IMR-90 (cell line): ENCODE measurements at regions not wholly inside any gene's neighbourhood (a gene's known extent, or its start where the extent isn't known, plus 50 kb on each side); places are given as distances from the start of the nearest gene placed in this dataset.

Source experiments
- ATAC-seq: fragments of 200-7000 bp; cut with Tn5 transposase; 2 replicates; pipeline ENCODE4 v1.9.1; 2020; ENCODE audit warnings: low read depth, mild to moderate bottlenecking, moderate library complexity
- BruUV-seq: library from RNA; stranded (reverse); fragments of 400-500 nt; replicated peaks from 2 replicates; lab custom pipeline; 2021; lab: Mats Ljungman, UMichigan
- CTCF ChIA-PET: fragments of 300-600 bp; formaldehyde crosslinking; extraction: SDS; loops from one replicate; lab custom pipeline; 2021; ENCODE audit warnings: antibody characterized with exemption; lab: Yijun Ruan, JAX
- POLR2A ChIA-PET: fragments of 300-600 bp; sonication (Branson Sonifier 250); formaldehyde crosslinking; loops from one replicate; lab custom pipeline; 2022; ENCODE audit warnings: antibody characterized with exemption; ENCODE audit not compliant: unreplicated experiment; lab: Charles Lee
- DNase-seq: peaks from one replicate; pipeline ENCODE4 v3.0.0; 2013
- H2AFZ ChIP-seq: replicated peaks from 2 replicates; pipeline ENCODE3; 2013; ENCODE audit warnings: low read length, mild to moderate bottlenecking; ENCODE audit not compliant: poor library complexity
- H2AK5ac ChIP-seq: 2 replicates; pipeline ENCODE4 v1.6.1; 2013; ENCODE audit warnings: low read depth, low read length, inconsistent platforms
- H2AK9ac ChIP-seq: replicated peaks from 2 replicates; pipeline ENCODE3; 2013; ENCODE audit warnings: mild to moderate bottlenecking, low read depth, low read length, moderate library complexity; ENCODE audit not compliant: poor library complexity
- H2BK120ac ChIP-seq: 2 replicates; pipeline ENCODE4 v1.6.1; 2013; ENCODE audit warnings: low read depth, low read length, inconsistent platforms
- H2BK15ac ChIP-seq: 3 replicates; pipeline ENCODE4 v1.6.1; 2013; ENCODE audit warnings: low read depth, low read length, inconsistent platforms
- H2BK20ac ChIP-seq: 2 replicates; pipeline ENCODE4 v1.6.1; 2013; ENCODE audit warnings: low read depth, mild to moderate bottlenecking, inconsistent platforms, low read length, moderate library complexity
- H2BK5ac ChIP-seq: 2 replicates; pipeline ENCODE4 v1.6.1; 2013; ENCODE audit warnings: mild to moderate bottlenecking, low read depth, low read length, inconsistent platforms; ENCODE audit not compliant: poor library complexity, severe bottlenecking
- H3K14ac ChIP-seq: replicated peaks from 2 replicates; pipeline ENCODE4 v1.6.1; 2013; ENCODE audit warnings: low read depth, low read length, inconsistent platforms
- H3K18ac ChIP-seq: 2 replicates; pipeline ENCODE4 v1.6.1; 2013; ENCODE audit warnings: low read depth, low read length, control low read depth
- H3K23ac ChIP-seq: 2 replicates; pipeline ENCODE4 v1.6.1; 2013; ENCODE audit warnings: low read depth, low read length, inconsistent platforms
- H3K27ac ChIP-seq: 2 replicates; pipeline ENCODE4 v1.5.1; 2013; ENCODE audit warnings: mild to moderate bottlenecking, control low read depth, low read length; ENCODE audit not compliant: insufficient read depth
- H3K27me3 ChIP-seq: 2 replicates; pipeline ENCODE4 v1.6.1; 2013; ENCODE audit warnings: low read length; ENCODE audit not compliant: control insufficient read depth, insufficient read depth
- H3K36me3 ChIP-seq: 2 replicates; pipeline ENCODE4 v1.6.1; 2013; ENCODE audit warnings: low read length, mixed read lengths; ENCODE audit not compliant: control insufficient read depth, insufficient read depth
- H3K4ac ChIP-seq: 2 replicates; pipeline ENCODE4 v1.6.1; 2013; ENCODE audit warnings: low read depth, low read length, inconsistent platforms
- H3K4me1 ChIP-seq: 2 replicates; pipeline ENCODE4 v1.6.1; 2013; ENCODE audit warnings: low read length, mixed read lengths; ENCODE audit not compliant: control insufficient read depth, insufficient read depth
- H3K4me2 ChIP-seq: 2 replicates; pipeline ENCODE4 v1.6.1; 2013; ENCODE audit warnings: low read depth, mild to moderate bottlenecking, control low read depth, low read length, moderate library complexity
- H3K4me3 ChIP-seq: 2 replicates; pipeline ENCODE4 v1.5.1; 2013; ENCODE audit warnings: low read depth, mild to moderate bottlenecking, control low read depth, low read length, moderate library complexity; ENCODE audit not compliant: insufficient read depth
- H3K56ac ChIP-seq: 2 replicates; pipeline ENCODE4 v1.6.1; 2013; ENCODE audit warnings: low read length, inconsistent platforms; ENCODE audit not compliant: insufficient read depth; ENCODE audit errors: extremely low read depth
- H3K79me1 ChIP-seq, 2 experiments: 2 replicates each; pipeline ENCODE4 v1.6.1; 2013; ENCODE audit warnings: low read length in 2 of 2, inconsistent platforms in 1 of 2, low read depth in 1 of 2
- H3K9ac ChIP-seq: 2 replicates; pipeline ENCODE4 v1.6.1; 2013; ENCODE audit warnings: low read depth, low read length, control low read depth
- H3K9me1 ChIP-seq: 2 replicates; pipeline ENCODE4 v1.6.1; 2013; ENCODE audit warnings: low read length, inconsistent platforms; ENCODE audit not compliant: insufficient read depth
- H3K9me3 ChIP-seq: 2 replicates; pipeline ENCODE4 v1.6.1; 2013; ENCODE audit warnings: low read length; ENCODE audit not compliant: control insufficient read depth, insufficient read depth
- H4K20me1 ChIP-seq: 2 replicates; pipeline ENCODE4 v1.6.1; 2013; ENCODE audit warnings: low read length, inconsistent platforms; ENCODE audit not compliant: insufficient read depth
- H4K5ac ChIP-seq: 2 replicates; pipeline ENCODE4 v1.6.1; 2013; ENCODE audit warnings: mild to moderate bottlenecking, low read depth, low read length, control low read depth
- H4K8ac ChIP-seq, 2 experiments: 2 replicates each; pipeline ENCODE4 v1.6.1; 2013; ENCODE audit warnings: low read depth in 2 of 2, low read length in 2 of 2, control low read depth in 1 of 2, inconsistent platforms in 1 of 2
- H4K91ac ChIP-seq: 2 replicates; pipeline ENCODE4 v1.6.1; 2013; ENCODE audit warnings: low read depth, low read length, inconsistent platforms; ENCODE audit not compliant: insufficient read depth
- BHLHE40 ChIP-seq: fragments of 150-350 bp; IDR thresholded peaks from 2 replicates; pipeline ENCODE4 v1.6.1; 2016; ENCODE audit warnings: mild to moderate bottlenecking, low read depth, low read length
- CEBPB ChIP-seq: IDR thresholded peaks from 2 replicates; pipeline ENCODE4 v1.6.1; 2012; ENCODE audit warnings: low read depth, low read length, improper control_type of control experiment
- CTCF ChIP-seq: conservative IDR thresholded peaks from 2 replicates; pipeline ENCODE4 v1.5.1; 2012; ENCODE audit warnings: mild to moderate bottlenecking, low read depth, low read length, improper control_type of control experiment
- FOS ChIP-seq: fragments of 150-350 bp; IDR thresholded peaks from 2 replicates; pipeline ENCODE4 v1.6.1; 2016; ENCODE audit warnings: low read depth, low read length
- POLR2A ChIP-seq: IDR thresholded peaks from 2 replicates; pipeline ENCODE4 v1.6.1; 2012; ENCODE audit warnings: mild to moderate bottlenecking, low read depth, low read length
- WGBS, 2 experiments: methylation state at CpG; one replicate each; pipeline versions ENCODE4 v1.1.5 to v1.1.7; 2013; ENCODE audit warnings: missing lambda C conversion rate in 2 of 2; ENCODE audit not compliant: insufficient read length in 1 of 2; ENCODE audit errors: extremely low coverage in 2 of 2; 5-methylcytosine and 5-hydroxymethylcytosine counted together
- dilution Hi-C: fragments of 300-500 bp; cut with HindIII; formaldehyde crosslinking; loops from one replicate; pipeline ENCODE4 v1.14.3; 2018; ENCODE audit warnings: low sequenced_read_pairs; ENCODE audit not compliant: unreplicated experiment
- in situ Hi-C: fragments of 300-500 bp; cut with MboI; formaldehyde crosslinking; loops from 3 replicates; pipeline ENCODE4 v1.14.3; 2019; ENCODE audit warnings: low sequenced_read_pairs, inconsistent platforms, mixed read lengths
- intact Hi-C: fragments of 100-400 bp; cut with micrococcal nuclease; formaldehyde crosslinking; loops from 2 replicates; pipeline ENCODE4 v1.10.0; 2022

- no peak overlapping the region for H3K4me2 ChIP-seq
- no peak overlapping the region for H2AFZ ChIP-seq
- no peaks in the 10 kb centered on the region for H4K20me1 ChIP-seq
- no peak overlapping the region for H2BK120ac ChIP-seq
- H3K4me1 ChIP-seq, result no peaks in the 10 kb centered on the region
- H2BK15ac ChIP-seq, result no peak overlapping the region
- 0 out of 2 replicates have a peak, but pooled peaks cover 2% of the 10 kb centered on the region for H3K9me3 ChIP-seq
- BruUV-seq, result no TSS peak
- H3K79me1 ChIP-seq, result no peaks in the 10 kb centered on the region
- H3K9ac ChIP-seq, result no peak overlapping the region
- no peak overlapping the region for H3K23ac ChIP-seq
- no peak overlapping the region for H4K91ac ChIP-seq
- H2AK9ac ChIP-seq, result no peak overlapping the region
- peak; percentile 56 for TF ChIP-seq CEBPB
- no peak for TF ChIP-seq BHLHE40
- no peak for TF ChIP-seq POLR2A
- TF ChIP-seq CTCF, result no peak
- no peak for TF ChIP-seq FOS
- no peaks in the 10 kb centered on the region for H3K27me3 ChIP-seq
- WGBS, 2 experiments, result no CpG with 5 or more reads among the region's 2 CpGs
- no peak overlapping the region for H3K56ac ChIP-seq
- no peak overlapping the region for H2AK5ac ChIP-seq
- H3K9me1 ChIP-seq, result no peaks in the 10 kb centered on the region
- H3K14ac ChIP-seq, result no peak overlapping the region
- in situ Hi-C loops (no loop called here), dilution Hi-C loops (no loop called here), intact Hi-C loops (no loop called here)
- ATAC-seq, result no peak
- no peaks in the 10 kb centered on the region for H3K36me3 ChIP-seq
- no peak overlapping the region for H3K27ac ChIP-seq
- no peak overlapping the region for H3K18ac ChIP-seq
- H4K8ac ChIP-seq, result no peak overlapping the region
- ChIA-PET POLR2A (no interaction called here), CTCF (no interaction called here)
- no peak overlapping the region for H3K4me3 ChIP-seq
- H2BK20ac ChIP-seq, result no peak overlapping the region
- no peak overlapping the region for H4K5ac ChIP-seq
- H2BK5ac ChIP-seq, result no peak overlapping the region
- DNase-seq, result no peak
- no peak overlapping the region for H3K4ac ChIP-seq
Observed at GRCh38 chr2:81513328-81513727, 1208.8 kb upstream of the LRRTM1 start.
